ENCODE measurements at regions not wholly inside any gene's neighbourhood (a gene's known extent, or its start where the extent isn't known, plus 50 kb on each side); places are given as distances from the start of the nearest gene placed in this dataset.
"Not testable (repeated sequence)": the region's sequence is repeated elsewhere in the genome, so short reads cannot be mapped to it uniquely, and the experiment has no call there.

DNA sequence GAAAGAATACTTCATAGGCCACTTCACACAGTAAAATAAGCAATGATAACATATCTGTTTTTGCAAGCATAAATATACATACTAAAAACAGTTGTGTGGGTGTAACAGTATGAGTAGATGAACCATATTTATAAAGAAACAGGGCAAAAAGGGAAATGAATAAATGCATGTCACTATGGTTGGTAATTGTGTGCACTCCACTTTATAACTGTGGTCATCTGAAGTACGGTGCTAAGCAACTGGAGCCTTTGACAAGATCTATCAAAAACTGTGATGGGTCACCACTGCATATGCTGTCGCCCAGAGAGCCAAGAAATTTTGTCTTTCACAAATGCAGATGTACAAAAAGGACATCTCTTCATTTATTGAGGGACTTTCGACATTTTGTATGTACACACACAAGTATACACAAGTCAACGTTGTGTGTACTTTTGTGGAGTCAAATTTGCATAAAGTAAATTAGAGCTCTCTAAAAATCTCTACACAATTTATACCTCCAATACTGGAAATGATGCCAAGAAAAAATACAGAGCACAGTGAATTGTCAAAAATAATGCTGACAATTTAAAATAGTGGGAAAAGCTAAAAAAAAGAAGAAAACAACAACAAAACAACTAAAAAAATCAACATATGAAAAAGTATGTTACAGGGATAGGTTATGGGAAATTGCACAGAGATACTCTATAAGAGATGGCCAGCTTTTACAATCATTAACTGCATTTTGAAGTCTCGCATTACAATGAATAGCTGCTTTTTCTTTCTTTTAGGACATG is 123.1 kb upstream of the ENPEP start:
- POLR2A ChIA-PET: no interaction called here
- Mint-ChIP-seq H3K4me1 (no peaks in the 10 kb centered on the region), H3K9me3 (no peaks in the 10 kb centered on the region), H3K27ac (no peak overlapping the region), H3K4me3 (no peak overlapping the region), H3K36me3 (no peaks in the 10 kb centered on the region), H3K27me3 (peaks cover 0 to 23% (median 6%) of the 10 kb centered on the region in 5 donors)
- ATAC-seq (no peak), DNase-seq (no peak)

DNA sequence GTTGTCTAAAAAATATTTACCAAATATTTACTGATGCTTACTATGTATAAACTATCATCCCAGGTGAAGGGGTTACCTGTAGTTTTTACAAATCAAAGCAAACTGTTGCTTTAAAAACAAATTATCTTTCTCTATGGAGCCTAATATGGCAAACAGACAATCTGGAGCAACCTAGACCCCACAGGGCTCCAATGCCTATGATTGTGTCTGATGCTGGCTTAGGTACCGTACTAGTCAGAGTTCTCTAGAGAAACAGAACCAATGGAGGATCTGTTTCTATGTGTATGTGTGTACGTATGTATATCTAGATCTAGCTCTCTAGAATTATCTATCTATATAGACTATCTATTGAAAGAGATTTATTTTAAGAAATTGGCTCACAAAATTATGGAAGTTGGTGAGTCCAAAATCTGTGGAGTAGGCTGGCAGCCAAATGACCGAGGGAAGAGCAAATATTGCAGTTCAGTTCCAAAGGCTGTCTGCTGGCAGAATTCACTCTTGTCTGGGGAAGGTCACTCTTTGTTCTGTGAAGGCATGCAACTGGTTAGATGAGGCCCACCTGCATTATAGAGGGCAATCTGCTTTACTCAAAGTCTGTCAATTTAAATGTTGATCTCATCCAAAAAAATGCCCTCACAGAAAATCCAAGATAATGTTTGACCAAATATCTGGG is 127.1 kb upstream of the ENPEP start:
- Mint-ChIP-seq H3K27ac (no peak overlapping the region), H3K27me3 (peaks cover 0 to 15% (median 4%) of the 10 kb centered on the region in 5 donors), H3K9me3 (no peaks in the 10 kb centered on the region), H3K4me3 (no peak overlapping the region), H3K4me1 (no peaks in the 10 kb centered on the region), H3K36me3 (no peaks in the 10 kb centered on the region)
- POLR2A ChIA-PET: no interaction called here
- DNase-seq (no peak), ATAC-seq (no peak)

DNA sequence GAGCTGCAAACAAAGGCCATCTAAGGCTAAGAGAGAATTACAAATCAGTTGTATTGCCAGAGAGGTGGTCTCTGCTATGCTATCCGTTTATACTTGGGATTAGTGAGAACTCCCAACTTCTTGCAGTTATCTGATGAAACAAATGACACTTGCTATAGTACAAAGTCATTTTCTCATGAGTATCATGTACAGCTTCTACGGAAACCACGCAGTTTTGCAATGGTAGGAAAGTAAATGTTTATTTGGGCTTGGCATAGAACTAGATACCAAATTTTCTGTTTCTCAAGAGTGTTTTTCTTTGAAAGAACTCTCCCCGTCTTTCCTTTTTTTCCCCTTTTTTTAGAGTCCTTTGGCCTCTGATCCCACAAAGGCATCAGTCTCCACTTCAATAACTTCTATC is 128.2 kb upstream of the ENPEP start:
- no peaks in the 10 kb centered on the region for H3K4me1 Mint-ChIP-seq
- H3K36me3 Mint-ChIP-seq: peaks cover 0 to 3% (median 0%) of the 10 kb centered on the region in 3 donors
- H3K27me3 Mint-ChIP-seq: peaks cover 2 to 13% (median 5%) of the 10 kb centered on the region in 5 donors
- H3K27ac Mint-ChIP-seq: no peak overlapping the region
- peaks cover 0 to 5% (median 0%) of the 10 kb centered on the region in 9 donors for H3K9me3 Mint-ChIP-seq
- no peak overlapping the region for H3K4me3 Mint-ChIP-seq
- DNase-seq (no peak), ATAC-seq (no peak)
- POLR2A ChIA-PET: no interaction called here

DNA sequence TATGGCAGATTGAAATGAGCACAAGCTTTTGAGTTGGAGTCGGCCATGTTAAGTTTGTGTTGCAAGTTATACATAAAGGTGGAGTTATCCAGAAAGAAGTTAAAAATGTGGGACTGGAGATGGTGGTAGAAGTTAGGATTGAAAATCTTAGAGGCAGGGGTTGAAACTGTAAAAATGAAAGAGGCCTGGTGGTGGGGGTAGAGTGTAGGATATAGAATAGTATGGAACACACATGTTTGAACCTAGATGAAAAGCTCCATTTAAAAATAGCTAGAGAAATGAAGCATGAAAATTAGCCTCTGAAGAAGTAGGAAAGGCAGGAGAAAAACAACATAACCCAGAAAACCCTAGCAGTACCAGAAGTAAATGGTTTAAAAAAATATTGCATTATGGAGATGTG is 131.8 kb upstream of the ENPEP start:
- H3K27ac Mint-ChIP-seq: no peak overlapping the region
- H3K9me3 Mint-ChIP-seq: peaks cover 0 to 5% (median 0%) of the 10 kb centered on the region in 9 donors
- DNase-seq (no peak), ATAC-seq (no peak)
- peaks cover 0 to 6% (median 0%) of the 10 kb centered on the region in 3 donors for H3K36me3 Mint-ChIP-seq
- H3K27me3 Mint-ChIP-seq: peaks cover 3 to 16% (median 9%) of the 10 kb centered on the region in 5 donors
- no peak overlapping the region for H3K4me3 Mint-ChIP-seq
- POLR2A ChIA-PET: no interaction called here
- H3K4me1 Mint-ChIP-seq: no peaks in the 10 kb centered on the region

DNA sequence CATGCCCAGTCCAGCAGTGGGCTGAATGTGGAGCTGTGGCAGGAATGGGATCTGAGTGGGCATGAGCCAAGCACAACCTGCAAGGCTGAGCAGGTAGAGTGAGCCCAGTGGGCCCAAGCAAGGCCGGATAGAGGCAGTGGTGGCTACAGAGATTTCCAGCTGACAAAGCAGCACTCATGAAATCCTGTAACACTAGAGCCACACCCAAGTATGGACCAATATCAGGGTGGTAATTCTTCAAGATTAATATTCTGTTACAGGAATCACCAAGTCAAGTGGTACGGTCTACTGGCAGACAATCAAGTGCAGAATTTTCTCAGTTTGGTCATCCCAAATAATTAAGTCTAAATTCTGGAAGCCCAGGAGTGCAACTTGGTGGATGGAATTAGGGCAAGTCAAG is 132.4 kb upstream of the ENPEP start:
- POLR2A ChIA-PET: no interaction called here
- Mint-ChIP-seq H3K4me3 (no peak overlapping the region), H3K27ac (no peak overlapping the region), H3K4me1 (no peaks in the 10 kb centered on the region), H3K36me3 (peaks cover 0 to 6% (median 0%) of the 10 kb centered on the region in 3 donors), H3K9me3 (peaks cover 0 to 5% (median 0%) of the 10 kb centered on the region in 9 donors), H3K27me3 (peaks cover 5 to 19% (median 11%) of the 10 kb centered on the region in 5 donors)
- ATAC-seq: no peak
- DNase-seq: no peak

DNA sequence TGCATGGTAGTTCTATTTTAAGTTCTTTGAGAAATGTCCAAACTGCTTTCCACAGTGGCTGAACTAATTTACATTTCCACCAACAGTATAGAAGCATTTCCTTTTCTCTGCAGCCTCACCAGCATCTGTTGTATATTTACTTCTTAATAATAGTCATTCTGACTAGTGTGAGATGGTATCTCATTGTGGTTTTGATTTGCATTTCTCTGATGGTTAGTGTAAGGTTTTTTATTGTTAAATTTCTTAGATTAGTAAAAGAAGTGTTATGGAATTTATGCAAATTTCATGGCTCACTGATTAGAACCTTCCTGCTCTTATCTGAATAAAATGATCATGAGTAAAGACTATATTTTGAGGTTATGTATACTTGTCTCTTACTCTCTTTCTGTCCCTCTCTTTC is 134.8 kb upstream of the ENPEP start:
- H3K4me1 Mint-ChIP-seq, DNase-seq, POLR2A ChIA-PET, H3K9me3 Mint-ChIP-seq, H3K4me3 Mint-ChIP-seq, H3K27ac Mint-ChIP-seq, ATAC-seq, H3K36me3 Mint-ChIP-seq: not testable (repeated sequence)
- H3K27me3 Mint-ChIP-seq: peaks cover 4 to 19% (median 7%) of the 10 kb centered on the region in 5 donors

DNA sequence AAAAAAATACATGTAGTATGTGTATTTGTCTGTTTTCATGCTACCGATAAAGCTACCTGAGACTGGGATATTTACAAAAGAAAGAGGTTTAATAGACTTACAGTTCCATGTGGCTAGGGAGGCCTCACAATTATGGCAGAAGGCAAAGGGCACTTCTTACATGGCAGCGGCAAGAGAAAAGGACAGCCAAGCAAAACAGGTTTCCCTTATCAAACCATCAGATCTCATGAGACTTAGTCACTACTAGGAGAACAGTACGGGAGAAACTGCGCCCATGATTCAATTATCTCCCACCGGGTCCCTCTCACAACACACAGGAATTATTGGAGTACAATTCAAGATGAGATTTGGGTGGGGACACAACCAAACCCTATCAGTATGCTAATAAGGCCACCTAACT is 137.0 kb upstream of the ELOVL6 start:
- Mint-ChIP-seq H3K27me3 (peaks cover 13 to 31% (median 19%) of the 10 kb centered on the region in 5 donors), H3K27ac (no peak overlapping the region), H3K4me1 (no peaks in the 10 kb centered on the region), H3K36me3 (peaks cover 0 to 4% (median 1%) of the 10 kb centered on the region in 3 donors), H3K4me3 (no peak overlapping the region), H3K9me3 (peaks cover 0 to 4% (median 0%) of the 10 kb centered on the region in 9 donors)
- DNase-seq (no peak), ATAC-seq (no peak)
- POLR2A ChIA-PET: no interaction called here

DNA sequence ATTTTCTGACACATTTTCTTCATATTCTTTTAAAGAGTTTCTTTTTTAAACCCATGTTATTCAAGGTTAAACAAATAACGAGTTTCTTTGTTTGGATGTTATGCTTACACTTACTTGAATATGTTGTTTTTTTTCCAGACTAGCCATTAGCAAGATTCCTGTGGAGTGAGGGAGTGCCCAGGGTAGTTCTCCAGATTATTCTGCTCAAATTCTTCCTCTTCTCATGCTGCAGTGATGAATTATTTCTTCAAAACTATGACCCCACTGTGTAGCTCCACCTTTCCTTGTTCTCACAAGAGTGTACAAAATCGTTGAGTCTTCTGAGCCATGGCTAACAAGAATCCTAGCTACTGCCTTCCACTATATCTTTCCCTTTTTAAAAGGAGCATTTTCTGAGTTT is 134.1 kb upstream of the ELOVL6 start:
- Mint-ChIP-seq H3K36me3 (peaks cover 0 to 21% (median 4%) of the 10 kb centered on the region in 3 donors), H3K4me1 (no peaks in the 10 kb centered on the region), H3K27me3 (peaks cover 15 to 51% (median 36%) of the 10 kb centered on the region in 5 donors), H3K27ac (no peak overlapping the region), H3K9me3 (peaks cover 0 to 21% (median 7%) of the 10 kb centered on the region in 9 donors), H3K4me3 (no peak overlapping the region)
- POLR2A ChIA-PET: no interaction called here
- DNase-seq (no peak), ATAC-seq (no peak)

DNA sequence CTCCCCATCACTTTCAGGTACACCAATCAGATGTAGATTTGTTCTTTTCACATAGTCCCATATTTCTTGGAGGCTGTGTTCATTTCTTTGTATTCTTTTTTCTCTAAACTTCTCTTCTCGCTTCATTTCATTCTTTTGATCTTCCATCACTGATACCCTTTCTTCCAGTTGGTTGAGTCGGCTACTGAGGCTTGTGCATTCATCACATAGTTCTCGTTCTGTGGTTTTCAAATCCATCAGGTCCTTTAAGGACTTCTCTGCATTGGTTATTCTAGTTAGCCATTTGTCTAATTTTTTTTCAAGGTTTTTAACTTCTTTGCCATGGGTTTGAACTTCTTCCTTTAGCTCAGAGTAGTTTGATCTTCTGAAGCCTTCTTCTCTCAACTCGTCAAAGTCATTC is 128.0 kb upstream of the ELOVL6 start:
- H3K36me3 Mint-ChIP-seq: peaks cover 0 to 18% (median 4%) of the 10 kb centered on the region in 3 donors
- H3K9me3 Mint-ChIP-seq: peaks cover 0 to 23% (median 9%) of the 10 kb centered on the region in 9 donors
- H3K4me3 Mint-ChIP-seq, POLR2A ChIA-PET, DNase-seq, H3K27ac Mint-ChIP-seq, ATAC-seq, H3K4me1 Mint-ChIP-seq: not testable (repeated sequence)
- H3K27me3 Mint-ChIP-seq: peaks cover 8 to 45% (median 32%) of the 10 kb centered on the region in 5 donors

DNA sequence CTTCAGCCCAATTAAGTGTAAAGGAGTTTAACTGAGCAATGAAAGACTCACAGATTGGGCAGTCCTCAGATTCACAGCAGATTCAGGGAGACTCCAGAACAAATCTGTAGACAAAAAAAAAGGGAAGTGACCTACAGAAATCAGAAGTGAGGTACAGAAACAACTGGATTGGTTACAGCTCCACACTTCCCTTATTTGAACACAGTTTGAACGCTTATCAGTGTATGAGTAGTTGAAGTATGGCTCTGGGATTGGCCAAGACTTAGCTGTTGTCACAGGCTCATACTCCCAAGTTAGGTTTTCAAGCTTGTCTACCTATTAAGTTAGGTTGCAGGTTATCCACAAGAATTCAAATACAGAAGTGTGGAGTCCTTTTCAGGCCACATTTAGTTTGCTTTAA is 112.4 kb upstream of the ELOVL6 start:
- Mint-ChIP-seq H3K9me3 (peaks cover 0 to 2% (median 0%) of the 10 kb centered on the region in 9 donors), H3K27me3 (peaks cover 5 to 9% (median 7%) of the 10 kb centered on the region in 5 donors), H3K36me3 (peaks cover 0 to 2% (median 0%) of the 10 kb centered on the region in 3 donors), H3K4me1 (no peaks in the 10 kb centered on the region), H3K27ac (no peak overlapping the region), H3K4me3 (no peak overlapping the region)
- DNase-seq: no peak
- ATAC-seq: no peak
- POLR2A ChIA-PET: no interaction called here

DNA sequence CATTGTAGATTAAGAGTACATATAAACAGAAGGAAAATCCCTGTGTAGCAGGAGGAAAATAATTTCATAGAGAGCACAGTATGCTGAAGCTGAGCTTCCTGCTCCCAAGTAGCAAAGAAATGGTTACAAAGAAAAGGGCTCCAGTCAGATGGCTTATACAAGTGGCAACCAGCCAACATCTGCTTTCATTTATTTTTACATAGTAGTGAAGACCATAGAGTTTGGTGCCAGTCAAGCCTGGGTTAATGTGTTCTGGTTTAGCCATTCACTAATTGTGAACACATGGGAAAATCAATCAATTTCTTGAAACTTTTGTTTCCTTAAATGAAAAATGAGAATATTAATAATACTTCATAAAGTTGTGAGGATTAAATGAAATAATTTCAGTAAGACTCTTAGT is 111.3 kb upstream of the ELOVL6 start:
- Mint-ChIP-seq H3K4me1 (no peaks in the 10 kb centered on the region), H3K4me3 (no peak overlapping the region), H3K27ac (no peak overlapping the region), H3K9me3 (peaks cover 0 to 1% (median 0%) of the 10 kb centered on the region in 9 donors), H3K27me3 (peaks cover 3 to 9% (median 6%) of the 10 kb centered on the region in 5 donors), H3K36me3 (peaks cover 0 to 2% (median 0%) of the 10 kb centered on the region in 3 donors)
- DNase-seq (no peak), ATAC-seq (no peak)
- POLR2A ChIA-PET: no interaction called here

DNA sequence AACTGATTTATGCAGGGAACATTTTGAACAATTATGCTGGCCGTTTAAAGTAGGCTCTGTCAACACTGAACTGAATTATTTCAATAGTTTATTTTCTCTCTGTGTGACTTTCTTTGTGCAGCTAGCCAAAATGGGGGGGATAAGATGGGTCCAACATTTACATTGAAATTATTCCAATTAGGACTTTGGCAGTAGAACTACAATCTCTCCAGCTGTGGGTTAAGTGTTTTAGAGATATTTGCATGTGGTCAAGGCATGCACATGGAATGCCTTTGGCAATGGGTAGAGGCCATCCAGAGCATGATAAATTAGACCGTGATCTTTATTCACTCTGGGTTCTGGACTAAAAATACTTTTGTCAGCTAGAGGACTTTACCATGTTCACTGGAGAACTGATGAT is 107.9 kb upstream of the ELOVL6 start:
- no peaks in the 10 kb centered on the region for H3K4me1 Mint-ChIP-seq
- DNase-seq: no peak
- no peaks in the 10 kb centered on the region for H3K36me3 Mint-ChIP-seq

DNA sequence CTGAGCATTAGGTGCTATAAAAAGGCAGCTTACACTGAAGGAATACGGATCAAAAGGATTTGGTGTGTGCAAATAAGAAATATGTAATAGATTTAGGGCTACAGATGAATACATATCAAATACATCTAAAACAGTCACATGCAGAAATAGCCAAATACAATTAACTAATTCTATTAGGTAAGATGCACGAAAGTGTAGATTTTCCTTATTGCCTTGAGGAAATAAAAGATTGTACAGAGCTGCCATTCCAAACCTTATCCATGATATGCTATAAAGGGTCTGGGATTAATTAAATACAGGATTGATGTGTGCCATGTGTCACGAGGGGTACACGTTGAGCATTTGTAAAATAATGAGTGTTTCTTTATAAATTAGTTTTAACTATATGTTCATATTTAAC is 107.0 kb upstream of the ELOVL6 start:
- Mint-ChIP-seq H3K36me3 (no peaks in the 10 kb centered on the region), H3K27me3 (peaks cover 3 to 21% (median 10%) of the 10 kb centered on the region in 5 donors), H3K4me1 (no peaks in the 10 kb centered on the region), H3K27ac (no peak overlapping the region), H3K4me3 (no peak overlapping the region), H3K9me3 (peaks cover 0 to 2% (median 0%) of the 10 kb centered on the region in 9 donors)
- DNase-seq (no peak), ATAC-seq (no peak)
- POLR2A ChIA-PET: no interaction called here

More for the DNA sequence above, 107.9 kb upstream of the ELOVL6 start:
- ATAC-seq: no peak
- Mint-ChIP-seq H3K27ac (no peak overlapping the region), H3K9me3 (peaks cover 0 to 2% (median 0%) of the 10 kb centered on the region in 9 donors), H3K4me3 (no peak overlapping the region), H3K27me3 (peaks cover 3 to 21% (median 10%) of the 10 kb centered on the region in 5 donors)
- POLR2A ChIA-PET: no interaction called here
